Nephron progenitor cell (in vitro differentiated cells): ENCODE measurements at regions not wholly inside any gene's neighbourhood (a gene's known extent, or its start where the extent isn't known, plus 50 kb on each side); places are given as distances from the start of the nearest gene placed in this dataset.

Experiments
- DNase-seq: peaks from one replicate; pipeline ENCODE4 v3.0.0; 2021
- H3K27ac Mint-ChIP-seq: 2 replicates; pipeline ENCODE4 v1.8.0; 2021; ENCODE audit warnings: mild to moderate bottlenecking, moderate library complexity, mixed read lengths
- H3K27me3 Mint-ChIP-seq: 2 replicates; pipeline ENCODE4 v1.8.0; 2021; ENCODE audit warnings: mild to moderate bottlenecking, low read depth, mixed read lengths; ENCODE audit not compliant: poor library complexity
- H3K36me3 Mint-ChIP-seq: 2 replicates; pipeline ENCODE4 v1.8.0; 2021; ENCODE audit warnings: low read depth, mixed read lengths
- H3K4me1 Mint-ChIP-seq: 2 replicates; pipeline ENCODE4 v1.8.0; 2021; ENCODE audit warnings: mixed read lengths
- H3K4me3 Mint-ChIP-seq: 2 replicates; pipeline ENCODE4 v1.8.0; 2021; ENCODE audit warnings: mild to moderate bottlenecking, moderate library complexity, mixed read lengths
- H3K9me3 Mint-ChIP-seq: 2 replicates; pipeline ENCODE4 v1.8.0; 2021; ENCODE audit warnings: mild to moderate bottlenecking, moderate library complexity, mixed read lengths
- TF ChIP-seq, protein P1 (sequence below): fragments of 200-600 bp; sonication (generic); IDR thresholded peaks from 2 replicates; pipeline ENCODE4 v1.5.0; 2021; ENCODE audit warnings: antibody characterized with exemption

DNA sequence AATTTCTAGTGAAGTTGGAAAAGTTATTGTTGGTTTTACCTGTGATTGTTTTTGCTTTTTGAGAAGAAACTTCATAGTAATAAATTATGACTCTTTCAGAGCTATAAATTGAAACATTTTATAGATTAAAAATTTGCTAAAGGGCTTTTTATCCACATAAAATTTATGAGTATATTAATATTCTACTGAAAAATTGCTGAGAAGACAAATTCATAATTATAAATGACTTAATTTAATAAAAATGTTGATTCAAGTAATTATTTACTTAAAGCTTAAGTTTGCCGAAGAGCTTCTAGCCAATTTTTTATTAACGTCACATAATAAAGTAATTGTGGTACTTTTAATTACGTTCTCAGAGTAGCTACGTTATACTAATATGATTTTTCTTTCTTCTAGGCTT, 761.7 kb downstream of the DNAJB9 start:
- no peaks in the 10 kb centered on the region for H3K4me1 Mint-ChIP-seq
- TF ChIP-seq, protein P1, sequence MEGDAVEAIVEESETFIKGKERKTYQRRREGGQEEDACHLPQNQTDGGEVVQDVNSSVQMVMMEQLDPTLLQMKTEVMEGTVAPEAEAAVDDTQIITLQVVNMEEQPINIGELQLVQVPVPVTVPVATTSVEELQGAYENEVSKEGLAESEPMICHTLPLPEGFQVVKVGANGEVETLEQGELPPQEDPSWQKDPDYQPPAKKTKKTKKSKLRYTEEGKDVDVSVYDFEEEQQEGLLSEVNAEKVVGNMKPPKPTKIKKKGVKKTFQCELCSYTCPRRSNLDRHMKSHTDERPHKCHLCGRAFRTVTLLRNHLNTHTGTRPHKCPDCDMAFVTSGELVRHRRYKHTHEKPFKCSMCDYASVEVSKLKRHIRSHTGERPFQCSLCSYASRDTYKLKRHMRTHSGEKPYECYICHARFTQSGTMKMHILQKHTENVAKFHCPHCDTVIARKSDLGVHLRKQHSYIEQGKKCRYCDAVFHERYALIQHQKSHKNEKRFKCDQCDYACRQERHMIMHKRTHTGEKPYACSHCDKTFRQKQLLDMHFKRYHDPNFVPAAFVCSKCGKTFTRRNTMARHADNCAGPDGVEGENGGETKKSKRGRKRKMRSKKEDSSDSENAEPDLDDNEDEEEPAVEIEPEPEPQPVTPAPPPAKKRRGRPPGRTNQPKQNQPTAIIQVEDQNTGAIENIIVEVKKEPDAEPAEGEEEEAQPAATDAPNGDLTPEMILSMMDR: no peak
- H3K36me3 Mint-ChIP-seq: no peaks in the 10 kb centered on the region
- no peaks in the 10 kb centered on the region for H3K9me3 Mint-ChIP-seq
- H3K27ac Mint-ChIP-seq: no peak overlapping the region
- no peak for DNase-seq
- no peaks in the 10 kb centered on the region for H3K27me3 Mint-ChIP-seq
- H3K4me3 Mint-ChIP-seq: no peak overlapping the region

DNA sequence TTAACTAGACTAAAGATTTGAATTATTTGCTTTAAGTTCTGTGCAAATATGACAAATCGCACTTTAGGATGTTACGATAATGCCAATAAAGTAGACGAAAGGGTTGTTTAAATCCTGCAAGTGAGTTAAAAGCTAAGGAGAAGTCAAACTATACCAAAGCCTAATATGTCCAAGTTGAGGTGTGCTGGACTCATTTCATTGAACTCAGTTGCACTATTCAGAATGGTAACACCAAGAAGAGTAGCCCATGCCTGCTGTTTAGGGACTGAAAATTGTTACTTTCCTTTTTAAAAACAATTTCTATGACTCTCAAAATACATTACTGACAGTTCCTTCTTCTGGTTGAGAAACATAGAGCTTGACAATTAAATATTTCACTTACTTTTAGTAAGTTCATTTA, 766.3 kb downstream of the DNAJB9 start:
- Mint-ChIP-seq H3K4me3 (no peak overlapping the region), H3K4me1 (no peaks in the 10 kb centered on the region), H3K9me3 (no peaks in the 10 kb centered on the region), H3K36me3 (no peaks in the 10 kb centered on the region), H3K27me3 (no peaks in the 10 kb centered on the region), H3K27ac (no peak overlapping the region)
- TF ChIP-seq, protein P1: no peak
- DNase-seq: no peak

DNA sequence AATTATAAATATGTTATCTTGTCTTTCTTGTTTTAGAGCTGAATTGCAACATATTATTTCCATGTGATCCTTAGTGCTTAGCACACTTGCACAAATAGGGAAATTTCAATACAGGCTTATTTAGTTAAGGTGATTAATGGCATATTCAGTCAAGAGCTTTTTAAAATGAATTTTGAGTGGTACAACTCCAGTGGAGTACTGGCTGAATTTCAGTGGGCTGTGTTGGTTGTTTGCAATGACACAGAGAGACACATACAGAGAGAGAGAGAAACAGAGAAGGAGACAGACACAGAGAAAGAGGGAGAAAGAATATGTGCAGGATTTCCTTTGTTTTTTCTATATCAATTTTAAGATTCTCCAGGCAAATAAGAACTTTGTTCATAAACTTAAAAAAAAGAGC, 766.9 kb downstream of the DNAJB9 start:
- Mint-ChIP-seq H3K27ac (no peak overlapping the region), H3K9me3 (no peaks in the 10 kb centered on the region), H3K4me3 (no peak overlapping the region), H3K4me1 (no peaks in the 10 kb centered on the region), H3K36me3 (no peaks in the 10 kb centered on the region), H3K27me3 (no peaks in the 10 kb centered on the region)
- DNase-seq: no peak
- TF ChIP-seq, protein P1: no peak

DNA sequence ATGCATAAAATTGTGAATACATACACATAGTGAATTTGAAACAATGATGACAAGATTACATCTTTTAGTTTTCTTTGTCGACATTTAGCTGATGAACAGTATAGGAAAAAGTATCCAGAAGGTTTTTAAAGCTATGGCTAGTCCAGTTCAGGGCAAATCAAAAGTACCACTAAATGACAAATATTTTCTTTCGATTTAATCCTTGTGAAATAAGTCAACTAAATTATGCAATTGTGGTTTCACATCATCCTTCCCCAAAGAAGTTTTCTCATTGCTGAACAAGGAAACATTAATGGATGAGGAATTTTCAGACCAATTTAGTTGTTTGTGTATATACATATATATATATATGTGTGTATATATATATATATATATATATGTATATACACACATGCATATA, 774.0 kb downstream of the DNAJB9 start:
- no peak overlapping the region for H3K27ac Mint-ChIP-seq
- TF ChIP-seq, protein P1: no peak
- H3K4me3 Mint-ChIP-seq: no peak overlapping the region
- no peaks in the 10 kb centered on the region for H3K36me3 Mint-ChIP-seq
- no peak for DNase-seq
- H3K4me1 Mint-ChIP-seq: no peaks in the 10 kb centered on the region
- no peaks in the 10 kb centered on the region for H3K27me3 Mint-ChIP-seq
- H3K9me3 Mint-ChIP-seq: no peaks in the 10 kb centered on the region

DNA sequence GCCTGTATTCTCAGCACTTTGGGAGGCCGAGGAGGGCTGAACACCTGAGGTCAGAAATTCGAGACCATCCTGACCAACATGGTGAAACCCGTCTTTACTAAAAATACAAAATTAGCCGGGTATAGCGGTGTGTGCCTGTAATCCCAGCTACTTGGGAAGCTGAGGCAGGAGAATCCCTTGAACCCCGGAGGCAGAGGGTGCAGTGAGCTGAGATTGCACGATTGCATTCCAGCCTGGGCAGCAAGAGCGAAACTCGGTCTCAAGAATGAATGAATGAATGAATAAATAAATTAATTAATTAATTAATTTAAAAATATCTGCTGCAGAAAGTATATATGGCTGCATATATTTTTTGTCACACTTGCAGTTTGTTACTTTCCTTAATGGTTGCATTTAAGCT, 781.8 kb downstream of the DNAJB9 start:
- DNase-seq: no peak
- no peak overlapping the region for H3K4me3 Mint-ChIP-seq
- H3K27ac Mint-ChIP-seq: no peak overlapping the region
- H3K9me3 Mint-ChIP-seq: no peaks in the 10 kb centered on the region
- no peaks in the 10 kb centered on the region for H3K4me1 Mint-ChIP-seq
- no peaks in the 10 kb centered on the region for H3K27me3 Mint-ChIP-seq
- TF ChIP-seq, protein P1: no peak
- no peaks in the 10 kb centered on the region for H3K36me3 Mint-ChIP-seq

DNA sequence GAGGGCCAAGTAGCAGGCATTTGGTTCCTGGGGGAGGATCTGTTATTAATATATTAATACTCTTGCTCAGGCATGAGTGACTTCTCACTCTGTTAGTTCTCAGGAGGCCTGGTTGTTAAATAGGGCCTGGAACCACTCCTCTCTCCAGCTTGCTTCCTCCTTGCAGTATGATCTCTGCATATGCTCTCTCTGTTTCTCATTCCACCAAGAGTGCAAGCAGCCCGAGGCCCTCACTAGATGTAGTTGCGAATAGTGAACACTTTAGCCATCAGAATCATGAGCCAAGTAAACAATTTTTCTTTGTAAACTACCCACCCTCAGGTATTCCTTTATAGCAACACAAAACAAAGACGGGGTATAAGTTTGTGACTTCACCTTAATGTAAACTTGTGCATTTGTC, 784.3 kb downstream of the DNAJB9 start:
- Mint-ChIP-seq H3K4me3 (no peak overlapping the region), H3K4me1 (no peaks in the 10 kb centered on the region), H3K9me3 (no peaks in the 10 kb centered on the region), H3K27ac (no peak overlapping the region), H3K36me3 (no peaks in the 10 kb centered on the region), H3K27me3 (no peaks in the 10 kb centered on the region)
- DNase-seq: no peak
- TF ChIP-seq, protein P1: no peak
